K562 (cell line): ENCODE measurements at regions not wholly inside any gene's neighbourhood (a gene's known extent, or its start where the extent isn't known, plus 50 kb on each side); places are given as distances from the start of the nearest gene placed in this dataset.

Experiments used
- ATAC-seq: fragments of 200-7000 bp; cut with Tn5 transposase; 3 replicates; pipeline ENCODE4 v1.9.1; 2020; ENCODE audit warnings: moderate library complexity
- BruUV-seq: library from RNA; stranded (reverse); fragments of 400-500 nt; replicated peaks from 2 replicates; lab custom pipeline; 2021; lab: Mats Ljungman, UMichigan
- CTCF ChIA-PET: fragments of 300-600 bp; formaldehyde crosslinking; extraction: SDS; loops from one replicate; lab custom pipeline; 2021; ENCODE audit warnings: low intra/inter-chr PET ratio; lab: Yijun Ruan, JAX
- POLR2A ChIA-PET: fragments of 300-600, 350-650 bp; sonication (Branson Sonifier 250); formaldehyde crosslinking; extraction: SDS; loops from one replicate; lab custom pipeline; 2021; ENCODE audit warnings: antibody characterized with exemption, inconsistent platforms; lab: Yijun Ruan, JAX
- DNase-seq, 4 experiments: peaks; one replicate each; pipeline versions ENCODE4 v3.0.0 to v3.0.0-alpha.2; 2011 to 2018; ENCODE audit warnings: low spot score in 3 of 4, mixed read lengths in 3 of 4; ENCODE audit errors: extremely low read depth in 1 of 4
- FAIRE-seq: peaks from 2 replicates; lab custom pipeline; 2011; peaks lifted over from hg19 to GRCh38; lab: Jason Lieb, UNC
- H2AFZ ChIP-seq: 2 replicates; pipeline ENCODE4 v1.6.0; 2011; ENCODE audit warnings: low read depth, low read length, control low read depth, inconsistent platforms
- H3K27ac ChIP-seq: fragments of 200-600 bp; 3 replicates; pipeline ENCODE4 v1.8.0; 2011; ENCODE audit warnings: low read depth, mild to moderate bottlenecking, control low read depth, inconsistent platforms, low read length, moderate library complexity, mixed read lengths; ENCODE audit errors: extremely low read depth
- H3K27me3 ChIP-seq, 2 experiments: fragments of 300-600 bp in 1 of 2; 2 replicates in 1 of 2; 3 replicates in 1 of 2; pipeline versions ENCODE4 v1.6.0 to v1.8.0; 2011; ENCODE audit warnings: inconsistent platforms in 2 of 2, low read length in 2 of 2, mild to moderate bottlenecking in 1 of 2, mixed read lengths in 1 of 2, moderate library complexity in 1 of 2; ENCODE audit not compliant: control insufficient read depth in 2 of 2, insufficient read depth in 2 of 2
- H3K36me3 ChIP-seq: fragments of 300-600 bp; 3 replicates; pipeline ENCODE4 v1.8.0; 2011; ENCODE audit warnings: mild to moderate bottlenecking, low read length, inconsistent platforms; ENCODE audit not compliant: control insufficient read depth, insufficient read depth
- H3K4me1 ChIP-seq, 2 experiments: fragments of 200-600 bp in 1 of 2; replicated peaks in 1 of 2; 2 replicates in 1 of 2; 3 replicates in 1 of 2; pipeline versions ENCODE4 v1.5.1 to v1.8.0; 2011; ENCODE audit warnings: inconsistent platforms in 2 of 2, low read length in 2 of 2, mild to moderate bottlenecking in 1 of 2, mixed read lengths in 1 of 2, moderate library complexity in 1 of 2; ENCODE audit not compliant: control insufficient read depth in 2 of 2, insufficient read depth in 2 of 2
- H3K4me2 ChIP-seq: 2 replicates; pipeline ENCODE4 v1.6.1; 2011; ENCODE audit warnings: low read length, control low read depth, inconsistent platforms, mixed read lengths; ENCODE audit not compliant: insufficient read depth
- H3K4me3 ChIP-seq: fragments of 200-600 bp; sonication (generic), shearing (Covaris generic); 2 replicates; pipeline ENCODE4 v1.5.1; 2016; ENCODE audit warnings: control low read depth, inconsistent platforms
- H3K79me2 ChIP-seq: fragments of 200-600 bp; 3 replicates; pipeline ENCODE4 v1.8.0; 2011; ENCODE audit warnings: low read length, inconsistent platforms; ENCODE audit not compliant: control insufficient read depth, insufficient read depth
- H3K9ac ChIP-seq, 2 experiments: 2 replicates each; pipeline versions ENCODE4 v1.6.0 to v1.6.1; 2011; ENCODE audit warnings: low read depth in 2 of 2, low read length in 2 of 2, control low read depth in 1 of 2, inconsistent platforms in 1 of 2, mild to moderate bottlenecking in 1 of 2, mixed read lengths in 1 of 2; ENCODE audit not compliant: insufficient read depth in 1 of 2
- H3K9me1 ChIP-seq: one replicate; pipeline ENCODE4 v1.6.0; 2011; ENCODE audit warnings: inconsistent platforms, mild to moderate bottlenecking, low read length, moderate library complexity; ENCODE audit not compliant: control insufficient read depth, insufficient read depth
- H3K9me3 ChIP-seq: replicated peaks from 2 replicates; pipeline ENCODE4 v1.5.1; 2011; ENCODE audit warnings: low read depth, low read length, inconsistent platforms; ENCODE audit not compliant: control insufficient read depth, insufficient read depth
- H4K20me1 ChIP-seq: replicated peaks from 2 replicates; pipeline ENCODE4 v1.6.1; 2011; ENCODE audit warnings: low read length, inconsistent platforms, mixed read lengths; ENCODE audit not compliant: control insufficient read depth, insufficient read depth
- CBX8 ChIP-seq: fragments of 200-600 bp; sonication (generic); IDR thresholded peaks from 2 replicates; pipeline ENCODE4 v1.6.1; 2012; ENCODE audit warnings: borderline replicate concordance, mixed run types, low read depth, mild to moderate bottlenecking, moderate library complexity, mixed read lengths, low read length, control low read depth, inconsistent platforms; ENCODE audit not compliant: poor library complexity, severe bottlenecking; ENCODE audit errors: extremely low read depth
- SRSF3 ChIP-seq: fragments of 200-400 bp; formaldehyde crosslinking; IDR thresholded peaks from 2 replicates; pipeline ENCODE4 v1.6.1; 2016; ENCODE audit warnings: mild to moderate bottlenecking, low read length, moderate library complexity; ENCODE audit not compliant: insufficient read depth
- ZNF589 ChIP-seq: fragments of 200-800 bp; sonication (Bioruptor generic); IDR thresholded peaks from 2 replicates; pipeline ENCODE4 v1.6.1; 2016; ENCODE audit warnings: low read depth, missing genetic modification characterization, missing compliant biosample characterization
- WGBS: fragments of 100-300 bp; shearing (Covaris generic); methylation state at CpG from one replicate; pipeline ENCODE4 v1.1.6; 2016; ENCODE audit warnings: low coverage, mixed read lengths; ENCODE audit not compliant: insufficient coverage; ENCODE audit errors: missing lambda C conversion rate; 5-methylcytosine and 5-hydroxymethylcytosine counted together
- in situ Hi-C: fragments of 300-500 bp; cut with MboI; formaldehyde crosslinking; loops from 4 replicates; pipeline ENCODE4 v1.15.0; 2018; ENCODE audit warnings: inconsistent platforms, mixed read lengths
- intact Hi-C: fragments of 100-400 bp; cut with micrococcal nuclease; formaldehyde crosslinking; loops from 2 replicates; pipeline ENCODE4 v1.14.2; 2022

GRCh38 chr7:131170440-131171271, 157.0 kb upstream of the MKLN1 start (continued):
- no peak for TF ChIP-seq SRSF3

GRCh38 chr7:131173145-131173890, 154.4 kb upstream of the MKLN1 start:
- ATAC-seq (no peak), DNase-seq (no peak), FAIRE-seq (no peak)
- H3K9ac ChIP-seq = no peak overlapping the region
- H3K27me3 ChIP-seq = peaks cover 21 to 31% of the 10 kb centered on the region in 2 experiments
- no peaks in the 10 kb centered on the region for H3K9me3 ChIP-seq
- BruUV-seq = no TSS peak
- POLR2A ChIA-PET = interaction anchor here (0.6 kb wide), 1 partner anchor 1158 kb away, joined by 3 read pairs; no protein-coding TSS in a partner anchor
- no peak overlapping the region for H2AFZ ChIP-seq
- in situ Hi-C loops = no loop called here
- no peaks in the 10 kb centered on the region for H3K9me1 ChIP-seq
- no peak overlapping the region for H3K4me3 ChIP-seq
- intact Hi-C loops = no loop called here
- H3K79me2 ChIP-seq = no peaks in the 10 kb centered on the region
- H3K4me2 ChIP-seq = no peak overlapping the region
- no peaks in the 10 kb centered on the region for H4K20me1 ChIP-seq
- 2% methylated on average over 11 of the region's 11 CpGs for whole genome bisulfite sequencing
- H3K36me3 ChIP-seq = no peaks in the 10 kb centered on the region
- H3K4me1 ChIP-seq = no peaks in the 10 kb centered on the region
- TF ChIP-seq ZNF589 (no peak), CBX8 (peak; percentile 37)
- no peak overlapping the region for H3K27ac ChIP-seq
- CTCF ChIA-PET = no interaction called here
